B cell (primary cell): ENCODE measurements at regions not wholly inside any gene's neighbourhood (a gene's known extent, or its start where the extent isn't known, plus 50 kb on each side); places are given as distances from the start of the nearest gene placed in this dataset.

Source experiments
- EZH2 ChIP-seq: IDR thresholded peaks from 2 replicates; pipeline ENCODE4 v1.6.1; 2012; ENCODE audit warnings: borderline replicate concordance, low read depth, mild to moderate bottlenecking, moderate library complexity, low read length; ENCODE audit not compliant: insufficient read depth, poor library complexity, severe bottlenecking
- TF ChIP-seq, protein P1 (sequence below): fragments of 200-600 bp; IDR thresholded peaks from one replicate; pipeline ENCODE4 v1.8.0; 2022; ENCODE audit warnings: antibody characterized with exemption, mild to moderate bottlenecking

- TF ChIP-seq, protein P1, sequence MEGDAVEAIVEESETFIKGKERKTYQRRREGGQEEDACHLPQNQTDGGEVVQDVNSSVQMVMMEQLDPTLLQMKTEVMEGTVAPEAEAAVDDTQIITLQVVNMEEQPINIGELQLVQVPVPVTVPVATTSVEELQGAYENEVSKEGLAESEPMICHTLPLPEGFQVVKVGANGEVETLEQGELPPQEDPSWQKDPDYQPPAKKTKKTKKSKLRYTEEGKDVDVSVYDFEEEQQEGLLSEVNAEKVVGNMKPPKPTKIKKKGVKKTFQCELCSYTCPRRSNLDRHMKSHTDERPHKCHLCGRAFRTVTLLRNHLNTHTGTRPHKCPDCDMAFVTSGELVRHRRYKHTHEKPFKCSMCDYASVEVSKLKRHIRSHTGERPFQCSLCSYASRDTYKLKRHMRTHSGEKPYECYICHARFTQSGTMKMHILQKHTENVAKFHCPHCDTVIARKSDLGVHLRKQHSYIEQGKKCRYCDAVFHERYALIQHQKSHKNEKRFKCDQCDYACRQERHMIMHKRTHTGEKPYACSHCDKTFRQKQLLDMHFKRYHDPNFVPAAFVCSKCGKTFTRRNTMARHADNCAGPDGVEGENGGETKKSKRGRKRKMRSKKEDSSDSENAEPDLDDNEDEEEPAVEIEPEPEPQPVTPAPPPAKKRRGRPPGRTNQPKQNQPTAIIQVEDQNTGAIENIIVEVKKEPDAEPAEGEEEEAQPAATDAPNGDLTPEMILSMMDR: no peak
- no peak for TF ChIP-seq EZH2
Observed at GRCh38 chr7:23938215-23938614, 228.2 kb downstream of the STK31 start.
